ENCODE measurements at regions not wholly inside any gene's neighbourhood (a gene's known extent, or its start where the extent isn't known, plus 50 kb on each side); places are given as distances from the start of the nearest gene placed in this dataset.

GRCh38 chr12:61553091-61553490, 707.1 kb upstream of the USP15 start:
- Histone ChIP-seq H3K36me3 (ENCODE audit: control insufficient read depth, insufficient read depth, low read length) (no peaks in the 10 kb centered on the region), H3K27ac (ENCODE audit: insufficient read depth, low read length) (no peak overlapping the region), H2AFZ (ENCODE audit: low read length) (no peak overlapping the region), H3K9ac (ENCODE audit: insufficient read depth, low read length) (no peak overlapping the region), H3K4me1 (ENCODE audit: control insufficient read depth, extremely low read depth, insufficient read depth, low read length) (no peaks in the 10 kb centered on the region), H3K4me2 (ENCODE audit: extremely low read depth, insufficient read depth, low read length) (no peak overlapping the region), H3K27me3 (ENCODE audit: control insufficient read depth, insufficient read depth, low read length) (no peaks in the 10 kb centered on the region), H3K79me2 (ENCODE audit: control insufficient read depth, insufficient read depth, low read length) (no peaks in the 10 kb centered on the region), H3K4me3 (replicated peaks in 1 of 4; ENCODE audit: control extremely low read depth in 1 of 4, insufficient read depth in 1 of 4, low read depth in 3 of 4, low read length in 4 of 4) (no peak overlapping the region), H3K9me3 (ENCODE audit: control insufficient read depth, insufficient read depth, low read depth, low read length) (no peaks in the 10 kb centered on the region), H4K20me1 (ENCODE audit: control insufficient read depth, extremely low read depth, insufficient read depth, low read length) (no peaks in the 10 kb centered on the region)
- no peak for DNase-seq (ENCODE audit: low read depth in 2 of 2)
- TF ChIP-seq CTCF (conservative IDR thresholded peaks at IDR 0.05 in 1 of 2, IDR thresholded peaks at IDR 0.05 in 1 of 2; ENCODE audit: low read depth in 1 of 2, low read length in 2 of 2), result no peak

- no peak for DNase-seq (ENCODE audit: low read depth in 2 of 2)
- H3K79me2 ChIP-seq (ENCODE audit: control insufficient read depth, insufficient read depth, low read length), result no peaks in the 10 kb centered on the region
- H3K27me3 ChIP-seq (ENCODE audit: control insufficient read depth, insufficient read depth, low read length), result no peaks in the 10 kb centered on the region
- no peak overlapping the region for H3K4me3 ChIP-seq (replicated peaks in 1 of 4; ENCODE audit: control extremely low read depth in 1 of 4, insufficient read depth in 1 of 4, low read depth in 3 of 4, low read length in 4 of 4)
- no peaks in the 10 kb centered on the region for H4K20me1 ChIP-seq (ENCODE audit: control insufficient read depth, extremely low read depth, insufficient read depth, low read length)
- no peaks in the 10 kb centered on the region for H3K4me1 ChIP-seq (ENCODE audit: control insufficient read depth, extremely low read depth, insufficient read depth, low read length)
- H3K9ac ChIP-seq (ENCODE audit: insufficient read depth, low read length), result no peak overlapping the region
- no peak overlapping the region for H3K4me2 ChIP-seq (ENCODE audit: extremely low read depth, insufficient read depth, low read length)
- no peak overlapping the region for H2AFZ ChIP-seq (ENCODE audit: low read length)
- no peaks in the 10 kb centered on the region for H3K9me3 ChIP-seq (ENCODE audit: control insufficient read depth, insufficient read depth, low read depth, low read length)
- H3K27ac ChIP-seq (ENCODE audit: insufficient read depth, low read length), result no peak overlapping the region
- no peaks in the 10 kb centered on the region for H3K36me3 ChIP-seq (ENCODE audit: control insufficient read depth, insufficient read depth, low read length)
- TF ChIP-seq CTCF (conservative IDR thresholded peaks at IDR 0.05 in 1 of 2, IDR thresholded peaks at IDR 0.05 in 1 of 2; ENCODE audit: low read depth in 1 of 2, low read length in 2 of 2) (no peak), EZH2 (IDR thresholded peaks at IDR 0.05; ENCODE audit: low read length, missing control alignments) (no peak)
Observed at GRCh38 chr12:61554268-61555008, 705.8 kb upstream of the USP15 start.

DNA sequence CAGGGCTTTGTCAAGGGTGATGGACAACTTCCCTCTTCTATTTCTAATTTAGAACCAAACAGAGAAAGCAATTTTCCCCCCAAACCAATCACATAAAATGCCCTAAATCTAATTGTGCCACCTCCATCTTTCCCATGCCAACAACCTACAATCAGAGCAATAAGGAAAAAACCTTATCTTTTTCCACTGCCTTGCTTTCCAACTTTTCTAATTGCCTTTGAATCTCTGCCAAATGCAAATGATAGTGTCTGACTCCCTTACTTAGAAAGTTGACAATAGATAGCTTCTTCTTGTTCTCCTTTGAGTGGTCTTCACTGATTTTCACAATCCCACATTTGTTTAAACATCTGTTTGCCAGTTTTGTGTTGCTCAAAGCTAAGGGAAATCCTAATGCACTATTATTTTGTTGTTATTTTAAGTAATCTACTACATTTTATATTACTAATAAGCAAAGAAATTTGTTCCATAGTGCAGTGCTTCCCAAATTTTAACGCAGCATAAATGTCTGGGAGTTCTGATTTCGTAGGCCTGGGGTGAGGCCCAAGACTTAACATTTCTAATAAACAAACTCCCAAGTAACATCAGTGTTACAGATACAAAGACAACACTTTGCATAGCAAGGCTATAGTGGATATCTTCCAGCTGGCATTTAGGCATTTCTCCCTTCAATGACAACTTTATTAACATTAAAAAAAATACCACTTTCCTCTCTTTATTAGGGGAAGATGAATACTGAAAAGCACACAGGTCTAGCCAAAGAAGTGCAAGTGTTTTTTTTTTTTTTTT, 696.3 kb upstream of the USP15 start:
- Histone ChIP-seq H3K27ac (ENCODE audit: insufficient read depth, low read length) (no peak overlapping the region), H3K4me3 (replicated peaks in 1 of 4; ENCODE audit: control extremely low read depth in 1 of 4, insufficient read depth in 1 of 4, low read depth in 3 of 4, low read length in 4 of 4) (no peak overlapping the region), H3K36me3 (ENCODE audit: control insufficient read depth, insufficient read depth, low read length) (no peaks in the 10 kb centered on the region), H3K9ac (ENCODE audit: insufficient read depth, low read length) (no peak overlapping the region), H4K20me1 (ENCODE audit: control insufficient read depth, extremely low read depth, insufficient read depth, low read length) (no peaks in the 10 kb centered on the region), H3K79me2 (ENCODE audit: control insufficient read depth, insufficient read depth, low read length) (no peaks in the 10 kb centered on the region), H2AFZ (ENCODE audit: low read length) (no peak overlapping the region), H3K27me3 (ENCODE audit: control insufficient read depth, insufficient read depth, low read length) (no peaks in the 10 kb centered on the region), H3K4me1 (ENCODE audit: control insufficient read depth, extremely low read depth, insufficient read depth, low read length) (no peaks in the 10 kb centered on the region), H3K9me3 (ENCODE audit: control insufficient read depth, insufficient read depth, low read depth, low read length) (no peaks in the 10 kb centered on the region), H3K4me2 (ENCODE audit: extremely low read depth, insufficient read depth, low read length) (no peak overlapping the region)
- TF ChIP-seq EZH2 (IDR thresholded peaks at IDR 0.05; ENCODE audit: low read length, missing control alignments), result no peak
- no peak for DNase-seq (ENCODE audit: low read depth in 2 of 2)

Measured in fibroblast of lung (primary cell).